IPS-18a (cell line): ENCODE measurements at regions not wholly inside any gene's neighbourhood (a gene's known extent, or its start where the extent isn't known, plus 50 kb on each side); places are given as distances from the start of the nearest gene placed in this dataset.
"Not testable (repeated sequence)": the region's sequence is repeated elsewhere in the genome, so short reads cannot be mapped to it uniquely, and the experiment has no call there.

ENCODE experiments used
- H3K27ac ChIP-seq: one replicate; pipeline ENCODE4 v1.5.1; 2013; ENCODE audit warnings: low read length
- H3K27me3 ChIP-seq: one replicate; pipeline ENCODE4 v1.6.1; 2013; ENCODE audit warnings: mild to moderate bottlenecking, low read length; ENCODE audit not compliant: control insufficient read depth, insufficient read depth
- H3K36me3 ChIP-seq: one replicate; pipeline ENCODE4 v1.6.1; 2013; ENCODE audit warnings: low read depth, low read length; ENCODE audit not compliant: control insufficient read depth
- H3K4me1 ChIP-seq: one replicate; pipeline ENCODE4 v1.6.1; 2013; ENCODE audit warnings: low read depth, low read length; ENCODE audit not compliant: control insufficient read depth
- H3K4me3 ChIP-seq: one replicate; pipeline ENCODE4 v1.5.1; 2013; ENCODE audit warnings: low read length
- H3K9ac ChIP-seq: one replicate; pipeline ENCODE4 v1.6.1; 2013; ENCODE audit warnings: mild to moderate bottlenecking, low read length, moderate library complexity
- H3K9me3 ChIP-seq: one replicate; pipeline ENCODE4 v1.6.1; 2013; ENCODE audit warnings: low read depth, low read length; ENCODE audit not compliant: control insufficient read depth

- Histone ChIP-seq H3K9ac (peak overlapping the region; percentile 36), H3K4me3 (peak overlapping the region; percentile 42), H3K4me1 (peaks cover 10% of the 10 kb centered on the region)
- H3K27ac ChIP-seq, H3K9me3 ChIP-seq, H3K36me3 ChIP-seq, H3K27me3 ChIP-seq: not testable (repeated sequence)
These were observed 215.0 kb downstream of the STIM2 start for GRCh38 chr4:27075603-27076002.

- Histone ChIP-seq H3K36me3 (no peaks in the 10 kb centered on the region), H3K4me3 (no peak overlapping the region), H3K27me3 (peaks cover 16% of the 10 kb centered on the region), H3K4me1 (peaks cover 25% of the 10 kb centered on the region), H3K9me3 (no peaks in the 10 kb centered on the region), H3K27ac (no peak overlapping the region), H3K9ac (no peak overlapping the region)
These were observed 218.4 kb downstream of the STIM2 start for GRCh38 chr4:27078934-27079455.

DNA sequence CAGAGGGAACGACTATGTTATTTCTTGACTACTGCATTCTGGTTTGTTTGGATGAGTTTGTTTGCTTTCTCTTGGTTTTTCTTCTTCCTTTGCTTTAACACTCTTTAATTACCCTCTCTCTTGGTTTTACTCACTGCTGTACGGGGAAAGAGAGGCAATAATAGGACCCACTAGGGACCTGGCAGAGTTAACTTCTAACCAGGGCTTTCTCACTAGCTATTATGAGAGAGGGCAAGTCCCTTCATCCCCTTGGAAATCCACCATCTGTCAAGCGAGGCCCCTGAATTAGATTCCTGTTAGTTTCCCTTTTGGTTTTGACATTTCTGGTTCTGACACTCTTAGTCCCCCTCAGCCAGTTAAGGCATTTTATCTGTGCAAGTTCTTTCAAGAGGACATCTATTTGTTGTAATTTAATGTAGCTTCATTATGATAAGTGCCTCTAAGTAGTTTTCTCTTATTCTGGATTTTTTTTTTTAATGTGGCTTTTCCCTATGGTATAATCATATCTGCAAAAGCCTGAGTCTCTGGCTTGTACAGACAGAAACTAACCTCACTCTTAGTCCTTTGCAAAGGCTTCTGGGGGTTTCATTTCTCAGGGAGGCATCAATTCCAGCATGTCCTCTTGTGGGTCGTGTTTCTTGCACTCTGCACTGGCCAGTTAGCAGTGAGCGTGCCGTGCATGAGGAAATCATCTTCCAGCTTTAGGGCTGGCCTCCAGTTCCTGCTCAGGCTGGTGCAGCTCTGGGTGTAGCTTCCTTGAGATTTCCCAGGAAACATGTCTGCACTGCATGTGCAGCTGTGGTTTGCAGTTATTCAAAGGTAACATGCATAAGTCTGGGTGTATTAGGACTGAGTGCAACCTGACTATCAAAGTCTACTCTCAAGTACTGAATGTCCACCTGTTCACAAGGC is 221.3 kb downstream of the STIM2 start:
- Histone ChIP-seq H3K4me3 (no peak overlapping the region), H3K27me3 (peaks cover 44% of the 10 kb centered on the region), H3K4me1 (peaks cover 37% of the 10 kb centered on the region), H3K36me3 (no peaks in the 10 kb centered on the region), H3K9me3 (no peaks in the 10 kb centered on the region), H3K27ac (no peak overlapping the region), H3K9ac (no peak overlapping the region)

- H3K9ac ChIP-seq: no peak overlapping the region
- H3K4me3 ChIP-seq: no peak overlapping the region
- no peak overlapping the region for H3K27ac ChIP-seq
- peaks cover 44% of the 10 kb centered on the region for H3K27me3 ChIP-seq
- H3K36me3 ChIP-seq: no peaks in the 10 kb centered on the region
- H3K9me3 ChIP-seq: no peaks in the 10 kb centered on the region
- H3K4me1 ChIP-seq: peaks cover 43% of the 10 kb centered on the region
These were observed 222.1 kb downstream of the STIM2 start for GRCh38 chr4:27082776-27083175.

DNA sequence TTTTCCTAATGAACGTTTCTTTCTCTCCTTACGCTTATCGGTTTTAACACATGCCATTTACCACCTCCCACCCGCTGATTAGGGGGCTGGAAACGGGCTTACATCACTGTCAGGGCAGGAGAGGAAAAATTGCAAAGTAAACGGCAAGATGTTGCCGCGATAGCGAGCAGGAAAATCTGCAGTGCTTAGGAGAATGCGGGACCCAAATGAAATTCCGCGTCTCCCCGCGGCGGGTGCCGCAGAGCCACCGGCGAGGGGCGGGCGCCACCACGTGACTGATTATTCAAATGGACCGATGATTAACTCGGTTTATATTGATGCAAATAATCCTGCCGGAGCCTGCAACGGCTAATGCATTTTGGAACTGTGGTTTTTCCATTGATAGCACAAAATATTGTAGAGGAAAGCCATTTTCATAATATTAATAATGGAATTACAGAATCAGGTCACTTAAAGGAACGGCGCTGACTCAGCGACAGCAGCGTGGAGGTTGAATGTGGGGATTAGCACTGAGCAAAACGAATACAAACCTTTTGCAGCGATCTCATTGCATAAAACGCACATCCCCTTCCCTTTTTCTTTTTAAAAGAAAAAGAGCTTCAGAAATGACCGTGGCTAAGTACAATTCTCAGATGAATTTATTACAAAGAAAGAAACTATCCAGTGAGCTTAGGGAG is 224.2 kb downstream of the STIM2 start:
- H3K9me3 ChIP-seq: no peaks in the 10 kb centered on the region
- H3K4me1 ChIP-seq: peaks cover 55% of the 10 kb centered on the region
- H3K27me3 ChIP-seq: peaks cover 53% of the 10 kb centered on the region
- H3K9ac ChIP-seq: peak overlapping the region; percentile 15
- peak overlapping the region; percentile 67 for H3K4me3 ChIP-seq
- no peaks in the 10 kb centered on the region for H3K36me3 ChIP-seq
- H3K27ac ChIP-seq: no peak overlapping the region

DNA sequence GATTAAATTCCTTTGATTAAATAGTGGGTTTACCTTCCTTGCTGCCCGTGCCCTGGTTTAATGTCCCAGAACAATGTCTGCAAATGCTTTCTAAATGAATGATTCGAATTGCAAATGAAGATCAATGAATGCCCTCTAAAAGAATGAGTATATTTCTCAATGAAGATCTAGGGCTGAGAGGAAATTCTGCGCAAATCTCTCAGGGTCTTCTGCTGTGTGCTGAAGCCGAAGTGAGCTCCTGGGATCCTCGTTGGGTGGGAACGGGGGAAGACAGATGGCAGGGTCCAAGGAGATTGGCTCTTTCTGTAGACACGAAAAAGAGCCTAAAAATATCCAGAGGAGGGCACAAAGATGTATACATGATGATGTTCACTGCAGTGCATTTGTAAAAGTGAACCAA is 224.8 kb downstream of the STIM2 start:
- H3K4me3 ChIP-seq: peak overlapping the region; percentile 67
- peaks cover 61% of the 10 kb centered on the region for H3K4me1 ChIP-seq
- no peaks in the 10 kb centered on the region for H3K36me3 ChIP-seq
- H3K9ac ChIP-seq: peak overlapping the region; percentile 15
- H3K9me3 ChIP-seq: no peaks in the 10 kb centered on the region
- H3K27ac ChIP-seq: no peak overlapping the region
- peaks cover 53% of the 10 kb centered on the region for H3K27me3 ChIP-seq

- Histone ChIP-seq H3K36me3 (no peaks in the 10 kb centered on the region), H3K4me3 (no peak overlapping the region), H3K4me1 (peaks cover 60% of the 10 kb centered on the region), H3K9me3 (no peaks in the 10 kb centered on the region), H3K27me3 (peaks cover 59% of the 10 kb centered on the region), H3K27ac (no peak overlapping the region), H3K9ac (no peak overlapping the region)
These were observed 226.8 kb downstream of the STIM2 start for GRCh38 chr4:27087306-27088045.

DNA sequence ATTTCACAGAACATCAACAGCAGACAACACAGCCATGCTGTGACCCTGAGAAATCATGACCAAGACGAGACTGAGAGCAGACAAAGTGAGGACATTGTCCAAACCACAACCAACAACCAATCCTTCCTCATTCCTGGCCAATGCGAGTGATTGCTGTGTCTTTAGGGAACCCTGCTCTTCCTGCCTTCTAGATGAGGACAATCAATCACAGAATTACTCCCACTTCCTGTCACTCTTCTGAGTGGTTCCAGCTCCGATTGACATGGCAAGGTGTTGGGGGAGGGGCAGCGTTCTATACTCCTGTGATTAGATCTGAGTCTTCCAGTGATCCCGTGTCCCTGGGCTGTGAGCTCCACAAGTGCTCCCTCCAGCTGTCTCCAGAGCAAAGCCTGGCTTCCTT is 227.8 kb downstream of the STIM2 start:
- Histone ChIP-seq H3K9ac (no peak overlapping the region), H3K36me3 (no peaks in the 10 kb centered on the region), H3K27me3 (peaks cover 51% of the 10 kb centered on the region), H3K4me1 (peaks cover 60% of the 10 kb centered on the region), H3K27ac (no peak overlapping the region), H3K9me3 (no peaks in the 10 kb centered on the region), H3K4me3 (no peak overlapping the region)

- no peaks in the 10 kb centered on the region for H3K36me3 ChIP-seq
- no peak overlapping the region for H3K9ac ChIP-seq
- H3K4me1 ChIP-seq: peaks cover 54% of the 10 kb centered on the region
- no peaks in the 10 kb centered on the region for H3K9me3 ChIP-seq
- no peak overlapping the region for H3K4me3 ChIP-seq
- no peak overlapping the region for H3K27ac ChIP-seq
- peaks cover 44% of the 10 kb centered on the region for H3K27me3 ChIP-seq
These were observed 228.5 kb downstream of the STIM2 start for GRCh38 chr4:27089186-27089585.

DNA sequence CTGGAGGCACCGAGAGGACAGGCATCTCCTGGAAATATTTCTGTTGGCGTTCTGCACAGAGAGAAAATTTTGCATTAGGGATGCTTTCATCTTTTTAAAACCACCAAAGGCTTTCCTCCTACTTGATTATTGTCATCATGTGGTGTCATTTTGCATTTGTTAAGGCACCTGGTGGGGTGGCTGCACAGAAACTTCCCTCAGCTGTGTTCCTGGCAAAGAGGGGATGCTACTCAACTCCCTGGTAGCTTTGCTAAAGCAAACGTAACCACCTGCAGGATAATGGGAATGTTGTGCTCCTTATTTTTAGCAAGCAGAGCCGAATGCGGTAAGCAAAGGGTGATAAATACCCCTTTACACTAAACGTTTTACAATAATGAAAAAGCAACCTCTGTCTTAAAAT is 229.8 kb downstream of the STIM2 start:
- Histone ChIP-seq H3K4me1 (peaks cover 49% of the 10 kb centered on the region), H3K27me3 (peaks cover 32% of the 10 kb centered on the region), H3K9ac (no peak overlapping the region), H3K36me3 (no peaks in the 10 kb centered on the region), H3K27ac (no peak overlapping the region), H3K4me3 (peak overlapping the region; percentile 42), H3K9me3 (no peaks in the 10 kb centered on the region)

- Histone ChIP-seq H3K36me3 (no peaks in the 10 kb centered on the region), H3K27ac (no peak overlapping the region), H3K9me3 (no peaks in the 10 kb centered on the region), H3K9ac (no peak overlapping the region), H3K4me3 (no peak overlapping the region), H3K4me1 (peaks cover 36% of the 10 kb centered on the region), H3K27me3 (peaks cover 15% of the 10 kb centered on the region)
These were observed 233.6 kb downstream of the STIM2 start for GRCh38 chr4:27094224-27094623.
